HG03025 (cell line): ENCODE measurements at regions not wholly inside any gene's neighbourhood (a gene's known extent, or its start where the extent isn't known, plus 50 kb on each side); places are given as distances from the start of the nearest gene placed in this dataset.

Source experiments
- ATAC-seq: cut with Tn5 transposase; IDR thresholded peaks from one replicate; pipeline ENCODE4 v1.9.1; 2021; ENCODE audit warnings: mild to moderate bottlenecking, moderate library complexity; ENCODE audit not compliant: unreplicated experiment, low FRiP score

- no peak for ATAC-seq
These were observed 351.5 kb downstream of the TMA16 start for GRCh38 chr4:163846008-163846407.

- ATAC-seq = no peak
These were observed 357.8 kb downstream of the TMA16 start for GRCh38 chr4:163852246-163852645.

- no peak for ATAC-seq
These were observed 363.4 kb downstream of the TMA16 start for GRCh38 chr4:163857903-163858302.

- peak; percentile 84 for ATAC-seq
These were observed 364.0 kb downstream of the TMA16 start for GRCh38 chr4:163858515-163858914.

GRCh38 chr4:163863082-163863481 is 368.6 kb downstream of the TMA16 start:
- no peak for ATAC-seq

GRCh38 chr4:163865010-163865409 is 370.5 kb downstream of the TMA16 start:
- no peak for ATAC-seq

- ATAC-seq = no peak
These were observed 372.3 kb downstream of the TMA16 start for GRCh38 chr4:163866728-163867315.

GRCh38 chr4:163868445-163868844 is 374.0 kb downstream of the TMA16 start:
- no peak for ATAC-seq

- no peak for ATAC-seq
These were observed 376.6 kb downstream of the TMA16 start for GRCh38 chr4:163871078-163871477.

- ATAC-seq = no peak
These were observed 380.8 kb downstream of the TMA16 start for GRCh38 chr4:163875327-163875726.

- peak; percentile 75 for ATAC-seq
These were observed 384.0 kb downstream of the TMA16 start for GRCh38 chr4:163878336-163879121.

- no peak for ATAC-seq
These were observed 397.9 kb downstream of the TMA16 start for GRCh38 chr4:163892417-163892816.

GRCh38 chr4:163895378-163896005 is 401.0 kb downstream of the TMA16 start:
- ATAC-seq = no peak

- no peak for ATAC-seq
These were observed 406.8 kb downstream of the TMA16 start for GRCh38 chr4:163901319-163901718.

GRCh38 chr4:163902417-163902816 is 407.9 kb downstream of the TMA16 start:
- no peak for ATAC-seq

- no peak for ATAC-seq
These were observed 417.4 kb downstream of the TMA16 start for GRCh38 chr4:163911891-163912290.

- no peak for ATAC-seq
These were observed 419.1 kb downstream of the TMA16 start for GRCh38 chr4:163913571-163913970.

GRCh38 chr4:163915896-163916295 is 421.4 kb downstream of the TMA16 start:
- ATAC-seq = no peak

- ATAC-seq = no peak
These were observed 425.9 kb downstream of the TMA16 start for GRCh38 chr4:163920426-163920825.

GRCh38 chr4:163922302-163922701 is 427.8 kb downstream of the TMA16 start:
- no peak for ATAC-seq

- no peak for ATAC-seq
These were observed 428.6 kb downstream of the TMA16 start for GRCh38 chr4:163923092-163923491.

- no peak for ATAC-seq
These were observed 435.6 kb downstream of the TMA16 start for GRCh38 chr4:163930086-163930485.
